ENCODE measurements at regions not wholly inside any gene's neighbourhood (a gene's known extent, or its start where the extent isn't known, plus 50 kb on each side); places are given as distances from the start of the nearest gene placed in this dataset.

GRCh38 chr18:54769526-54770464, 58.5 kb upstream of the RAB27B start:
- no peak for TF ChIP-seq YY1 (IDR thresholded peaks at IDR 0.05; ENCODE audit: insufficient read depth, insufficient read length)
- no peak for TF ChIP-seq ZNF274 (IDR thresholded peaks at IDR 0.05; ENCODE audit: low read depth, low read length)
